ENCODE measurements at regions not wholly inside any gene's neighbourhood (a gene's known extent, or its start where the extent isn't known, plus 50 kb on each side); places are given as distances from the start of the nearest gene placed in this dataset.

DNA sequence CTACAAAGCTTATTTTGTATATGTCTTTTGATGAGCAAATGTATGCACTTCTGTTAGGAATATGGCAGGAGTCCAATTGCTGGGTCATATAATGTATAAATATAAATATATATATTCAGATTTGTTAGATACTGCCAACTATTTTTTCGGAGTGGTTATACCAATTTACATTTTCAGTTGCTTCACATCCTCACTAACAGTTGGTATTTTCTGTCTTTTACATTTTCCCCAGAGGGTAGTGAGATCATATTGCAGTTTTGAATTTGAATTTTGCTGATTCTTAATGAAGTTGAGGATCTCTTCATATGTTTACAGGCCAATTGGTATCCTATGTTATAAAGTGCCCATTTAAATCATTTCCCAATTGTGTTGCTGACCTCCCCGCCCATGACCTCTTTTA lies 139.0 kb upstream of the KCNMB2 start:
- no peak overlapping the region for H2AFZ ChIP-seq (ENCODE audit: low read depth, low read length)
- H3K27me3 ChIP-seq (ENCODE audit: insufficient read depth, low read depth, low read length) = no peaks in the 10 kb centered on the region
- no peak overlapping the region for H3K27ac ChIP-seq (ENCODE audit: low read length)
- no peaks in the 10 kb centered on the region for H3K36me3 ChIP-seq (ENCODE audit: insufficient read depth, low read length)
- H3K4me3 ChIP-seq (ENCODE audit: low read length) = no peak overlapping the region
- no peaks in the 10 kb centered on the region for H3K9me3 ChIP-seq (ENCODE audit: low read length)
- H3K9ac ChIP-seq (ENCODE audit: low read length) = no peak overlapping the region
- no peaks in the 10 kb centered on the region for H3K79me2 ChIP-seq (replicated peaks; ENCODE audit: insufficient read depth, low read length)
- H3K9me2 ChIP-seq (ENCODE audit: insufficient read depth, low read length) = no peaks in the 10 kb centered on the region
- no peaks in the 10 kb centered on the region for H4K20me1 ChIP-seq (ENCODE audit: insufficient read depth)
- H3F3A ChIP-seq (ENCODE audit: insufficient read depth, low read length, poor library complexity, severe bottlenecking) = no peaks in the 10 kb centered on the region
- no peak overlapping the region for H3K4me2 ChIP-seq (ENCODE audit: low read length)
- no peak for TF ChIP-seq SMC3 (conservative IDR thresholded peaks at IDR 0.05; ENCODE audit: poor library complexity)
- TF ChIP-seq, protein P1, sequence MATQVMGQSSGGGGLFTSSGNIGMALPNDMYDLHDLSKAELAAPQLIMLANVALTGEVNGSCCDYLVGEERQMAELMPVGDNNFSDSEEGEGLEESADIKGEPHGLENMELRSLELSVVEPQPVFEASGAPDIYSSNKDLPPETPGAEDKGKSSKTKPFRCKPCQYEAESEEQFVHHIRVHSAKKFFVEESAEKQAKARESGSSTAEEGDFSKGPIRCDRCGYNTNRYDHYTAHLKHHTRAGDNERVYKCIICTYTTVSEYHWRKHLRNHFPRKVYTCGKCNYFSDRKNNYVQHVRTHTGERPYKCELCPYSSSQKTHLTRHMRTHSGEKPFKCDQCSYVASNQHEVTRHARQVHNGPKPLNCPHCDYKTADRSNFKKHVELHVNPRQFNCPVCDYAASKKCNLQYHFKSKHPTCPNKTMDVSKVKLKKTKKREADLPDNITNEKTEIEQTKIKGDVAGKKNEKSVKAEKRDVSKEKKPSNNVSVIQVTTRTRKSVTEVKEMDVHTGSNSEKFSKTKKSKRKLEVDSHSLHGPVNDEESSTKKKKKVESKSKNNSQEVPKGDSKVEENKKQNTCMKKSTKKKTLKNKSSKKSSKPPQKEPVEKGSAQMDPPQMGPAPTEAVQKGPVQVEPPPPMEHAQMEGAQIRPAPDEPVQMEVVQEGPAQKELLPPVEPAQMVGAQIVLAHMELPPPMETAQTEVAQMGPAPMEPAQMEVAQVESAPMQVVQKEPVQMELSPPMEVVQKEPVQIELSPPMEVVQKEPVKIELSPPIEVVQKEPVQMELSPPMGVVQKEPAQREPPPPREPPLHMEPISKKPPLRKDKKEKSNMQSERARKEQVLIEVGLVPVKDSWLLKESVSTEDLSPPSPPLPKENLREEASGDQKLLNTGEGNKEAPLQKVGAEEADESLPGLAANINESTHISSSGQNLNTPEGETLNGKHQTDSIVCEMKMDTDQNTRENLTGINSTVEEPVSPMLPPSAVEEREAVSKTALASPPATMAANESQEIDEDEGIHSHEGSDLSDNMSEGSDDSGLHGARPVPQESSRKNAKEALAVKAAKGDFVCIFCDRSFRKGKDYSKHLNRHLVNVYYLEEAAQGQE (IDR thresholded peaks at IDR 0.05; ENCODE audit: borderline replicate concordance) = no peak
- TF ChIP-seq RAD21 (conservative IDR thresholded peaks at IDR 0.05) = no peak
- TF ChIP-seq TAF1 (IDR thresholded peaks at IDR 0.05; ENCODE audit: low read depth) = no peak
- no peak for TF ChIP-seq EZH2 (IDR thresholded peaks at IDR 0.05; ENCODE audit: borderline replicate concordance, insufficient read depth, low read length, poor library complexity, severe bottlenecking)
- TF ChIP-seq POLR2AphosphoS5 (IDR thresholded peaks at IDR 0.05) = no peak
- no peak for TF ChIP-seq CTCF (IDR thresholded peaks at IDR 0.05; ENCODE audit: poor library complexity, severe bottlenecking)
- no peak for TF ChIP-seq EP300 (conservative IDR thresholded peaks at IDR 0.05; ENCODE audit: poor library complexity, severe bottlenecking)
- TF ChIP-seq MXI1 (conservative IDR thresholded peaks at IDR 0.05; ENCODE audit: poor library complexity, severe bottlenecking) = no peak

DNA sequence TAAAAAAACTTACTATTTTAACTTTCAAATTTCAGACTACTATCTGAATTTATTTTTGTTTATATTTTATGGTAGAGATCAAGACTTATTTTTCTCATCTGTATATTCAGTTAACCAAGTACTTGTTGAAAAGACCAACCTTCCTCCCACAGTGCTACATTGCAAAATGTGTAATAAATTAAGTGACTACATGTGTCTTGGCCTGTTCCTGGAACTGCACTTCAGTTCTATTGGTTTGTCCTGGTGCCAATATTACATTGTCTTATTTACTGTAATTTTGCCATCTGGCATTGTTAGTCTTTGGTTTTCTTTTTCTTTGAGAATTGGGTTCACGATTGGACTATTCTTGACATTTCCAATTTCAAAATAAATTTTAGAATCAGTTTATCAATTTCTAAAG lies 138.4 kb upstream of the KCNMB2 start:
- H3K79me2 ChIP-seq (replicated peaks; ENCODE audit: insufficient read depth, low read length) = no peaks in the 10 kb centered on the region
- no peak overlapping the region for H3K4me3 ChIP-seq (ENCODE audit: low read length)
- no peaks in the 10 kb centered on the region for H3K36me3 ChIP-seq (ENCODE audit: insufficient read depth, low read length)
- TF ChIP-seq, protein P1 (IDR thresholded peaks at IDR 0.05; ENCODE audit: borderline replicate concordance) = no peak
- TF ChIP-seq MXI1 (conservative IDR thresholded peaks at IDR 0.05; ENCODE audit: poor library complexity, severe bottlenecking) (no peak), CTCF (IDR thresholded peaks at IDR 0.05; ENCODE audit: poor library complexity, severe bottlenecking) (no peak), EP300 (conservative IDR thresholded peaks at IDR 0.05; ENCODE audit: poor library complexity, severe bottlenecking) (no peak)
- no peaks in the 10 kb centered on the region for H3F3A ChIP-seq (ENCODE audit: insufficient read depth, low read length, poor library complexity, severe bottlenecking)
- H3K4me2 ChIP-seq (ENCODE audit: low read length) = no peak overlapping the region
- H3K9me2 ChIP-seq (ENCODE audit: insufficient read depth, low read length) = no peaks in the 10 kb centered on the region
- no peaks in the 10 kb centered on the region for H3K9me3 ChIP-seq (ENCODE audit: low read length)
- H3K27ac ChIP-seq (ENCODE audit: low read length) = no peak overlapping the region
- H3K9ac ChIP-seq (ENCODE audit: low read length) = no peak overlapping the region
- H2AFZ ChIP-seq (ENCODE audit: low read depth, low read length) = no peak overlapping the region
- no peaks in the 10 kb centered on the region for H3K27me3 ChIP-seq (ENCODE audit: insufficient read depth, low read depth, low read length)
- H4K20me1 ChIP-seq (ENCODE audit: insufficient read depth) = no peaks in the 10 kb centered on the region

Measured in neural cell (in vitro differentiated cells).